Psoas muscle (tissue), 7 donors: ENCODE measurements at regions not wholly inside any gene's neighbourhood (a gene's known extent, or its start where the extent isn't known, plus 50 kb on each side); places are given as distances from the start of the nearest gene placed in this dataset.

Experiments
- ATAC-seq, 4 donors: fragments of 200-7000 bp; cut with Tn5 transposase; one replicate each; pipeline ENCODE4 v1.9.1; 2020; ENCODE audit warnings: moderate library complexity in 3 of 4, mild to moderate bottlenecking in 2 of 4
- DNase-seq, 2 donors: peaks; one replicate each; pipeline ENCODE4 v3.0.0-alpha.2; 2020
- H3K27ac ChIP-seq: fragments of 200-600 bp; one replicate; pipeline ENCODE4 v1.8.0; 2022
- H3K27me3 ChIP-seq, 3 donors: fragments of 200-600 bp in 1 of 3; one replicate each; pipeline versions ENCODE4 v1.6.1 to v1.8.0; 2013 to 2022; ENCODE audit warnings: low read length in 2 of 3, mild to moderate bottlenecking in 2 of 3, moderate library complexity in 1 of 3; ENCODE audit not compliant: insufficient read depth in 3 of 3
- H3K36me3 ChIP-seq, 2 donors: fragments of 200-600 bp in 1 of 2; one replicate each; pipeline versions ENCODE4 v1.6.1 to v1.8.0; 2013 to 2022; ENCODE audit warnings: low read depth in 1 of 2, mild to moderate bottlenecking in 1 of 2, moderate library complexity in 1 of 2; ENCODE audit not compliant: insufficient read depth in 1 of 2
- H3K4me1 ChIP-seq: fragments of 200-600 bp; one replicate; pipeline ENCODE4 v1.8.0; 2022
- H3K4me3 ChIP-seq: fragments of 200-600 bp; one replicate; pipeline ENCODE4 v1.8.0; 2022; ENCODE audit warnings: mild to moderate bottlenecking
- H3K9me3 ChIP-seq: fragments of 200-600 bp; one replicate; pipeline ENCODE4 v1.8.0; 2022
- WGBS, 3 donors: extraction: QIAGEN DNeasy Blood & Tissue Kit; methylation state at CpG; one replicate each; pipeline versions ENCODE4 v1.1.6 to v1.1.7; 2013; 5-methylcytosine and 5-hydroxymethylcytosine counted together
- intact Hi-C, 2 donors: fragments of 100-400 bp; cut with DNase I; formaldehyde crosslinking; loops; one replicate each; pipeline versions ENCODE4 v1.11.0 to v1.14.2; 2022
- TF ChIP-seq, protein P1 (sequence below): fragments of 200-600 bp; IDR thresholded peaks from one replicate; pipeline ENCODE4 v1.8.0; 2022; ENCODE audit warnings: antibody characterized with exemption
- donor health status: healthy with polysubstance abuse.
- donor health status: DM: no; HTN: no; CAD: no; lungs with moderate emphysema.
- donor health status: Bipolar disorder and iron deficiency.
- donor health status: healthy.
- donor health status: DM: yes; HTN: yes; CAD: no.
- donor health status: DM: no; HTN: no; CAD: no.
- donor health status: DM: yes; HTN: yes; CAD: no.

DNA sequence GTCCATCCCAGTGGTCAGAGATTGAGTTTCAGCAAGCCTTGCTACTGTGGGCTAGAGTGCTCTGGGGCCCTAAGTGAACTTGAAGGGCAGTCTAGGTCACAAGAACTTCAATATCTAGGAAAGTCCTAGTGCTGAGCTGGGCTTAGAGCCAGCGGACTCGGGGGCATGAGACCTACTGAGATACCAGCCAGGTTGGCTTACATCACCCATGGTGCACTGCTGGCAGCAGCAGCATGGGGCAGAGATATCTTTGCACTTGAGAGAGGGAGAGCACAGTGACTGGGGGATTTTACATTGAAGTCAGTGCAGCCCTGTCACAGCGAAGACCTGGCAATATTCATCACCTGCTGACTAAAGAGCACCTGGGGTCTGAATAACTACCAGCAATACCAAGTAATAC, 158.3 kb upstream of the PRKD1 start:
- TF ChIP-seq, protein P1, sequence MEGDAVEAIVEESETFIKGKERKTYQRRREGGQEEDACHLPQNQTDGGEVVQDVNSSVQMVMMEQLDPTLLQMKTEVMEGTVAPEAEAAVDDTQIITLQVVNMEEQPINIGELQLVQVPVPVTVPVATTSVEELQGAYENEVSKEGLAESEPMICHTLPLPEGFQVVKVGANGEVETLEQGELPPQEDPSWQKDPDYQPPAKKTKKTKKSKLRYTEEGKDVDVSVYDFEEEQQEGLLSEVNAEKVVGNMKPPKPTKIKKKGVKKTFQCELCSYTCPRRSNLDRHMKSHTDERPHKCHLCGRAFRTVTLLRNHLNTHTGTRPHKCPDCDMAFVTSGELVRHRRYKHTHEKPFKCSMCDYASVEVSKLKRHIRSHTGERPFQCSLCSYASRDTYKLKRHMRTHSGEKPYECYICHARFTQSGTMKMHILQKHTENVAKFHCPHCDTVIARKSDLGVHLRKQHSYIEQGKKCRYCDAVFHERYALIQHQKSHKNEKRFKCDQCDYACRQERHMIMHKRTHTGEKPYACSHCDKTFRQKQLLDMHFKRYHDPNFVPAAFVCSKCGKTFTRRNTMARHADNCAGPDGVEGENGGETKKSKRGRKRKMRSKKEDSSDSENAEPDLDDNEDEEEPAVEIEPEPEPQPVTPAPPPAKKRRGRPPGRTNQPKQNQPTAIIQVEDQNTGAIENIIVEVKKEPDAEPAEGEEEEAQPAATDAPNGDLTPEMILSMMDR: no peak
- Histone ChIP-seq H3K36me3 (no peaks in the 10 kb centered on the region), H3K27me3 (peaks cover 0 to 3% (median 0%) of the 10 kb centered on the region in 3 donors), H3K4me3 (no peak overlapping the region), H3K9me3 (peaks cover 7% of the 10 kb centered on the region), H3K27ac (no peak overlapping the region), H3K4me1 (no peaks in the 10 kb centered on the region)
- intact Hi-C loops: no loop called here
- no peak for DNase-seq
- WGBS, 3 donors: 35 to 78% (median 49%) methylated on average over 3 of the region's 3 CpGs
- ATAC-seq: peak in 2 of 4 donors; percentile 40 to 64

DNA sequence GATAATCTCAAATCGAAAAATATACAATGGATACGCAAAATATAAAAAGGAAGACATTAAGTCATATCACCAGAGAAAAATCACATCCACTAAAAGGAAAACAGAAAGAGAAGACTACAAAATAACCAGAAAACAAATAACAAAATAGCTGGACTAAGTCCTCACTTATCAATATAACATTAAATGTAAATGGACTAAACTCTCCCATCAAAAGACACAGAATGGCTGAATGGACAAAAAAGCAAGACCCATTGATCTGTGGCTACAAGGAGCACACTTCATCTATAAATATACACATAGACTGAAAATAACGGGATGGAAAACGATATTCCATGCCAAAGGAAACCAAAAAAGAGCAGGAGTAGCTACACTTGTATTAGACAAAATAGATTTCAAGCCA, 161.0 kb upstream of the PRKD1 start:
- WGBS, 3 donors: 70 to 74% (median 72%) methylated on average over 4 of the region's 4 CpGs
- H3K4me1 ChIP-seq: no peaks in the 10 kb centered on the region
- H3K27me3 ChIP-seq: no peaks in the 10 kb centered on the region
- H3K9me3 ChIP-seq: peaks cover 7% of the 10 kb centered on the region
- H3K27ac ChIP-seq: no peak overlapping the region
- no peak for DNase-seq
- no peak overlapping the region for H3K4me3 ChIP-seq
- TF ChIP-seq, protein P1: no peak
- intact Hi-C loops: no loop called here
- no peak for ATAC-seq
- no peaks in the 10 kb centered on the region for H3K36me3 ChIP-seq

DNA sequence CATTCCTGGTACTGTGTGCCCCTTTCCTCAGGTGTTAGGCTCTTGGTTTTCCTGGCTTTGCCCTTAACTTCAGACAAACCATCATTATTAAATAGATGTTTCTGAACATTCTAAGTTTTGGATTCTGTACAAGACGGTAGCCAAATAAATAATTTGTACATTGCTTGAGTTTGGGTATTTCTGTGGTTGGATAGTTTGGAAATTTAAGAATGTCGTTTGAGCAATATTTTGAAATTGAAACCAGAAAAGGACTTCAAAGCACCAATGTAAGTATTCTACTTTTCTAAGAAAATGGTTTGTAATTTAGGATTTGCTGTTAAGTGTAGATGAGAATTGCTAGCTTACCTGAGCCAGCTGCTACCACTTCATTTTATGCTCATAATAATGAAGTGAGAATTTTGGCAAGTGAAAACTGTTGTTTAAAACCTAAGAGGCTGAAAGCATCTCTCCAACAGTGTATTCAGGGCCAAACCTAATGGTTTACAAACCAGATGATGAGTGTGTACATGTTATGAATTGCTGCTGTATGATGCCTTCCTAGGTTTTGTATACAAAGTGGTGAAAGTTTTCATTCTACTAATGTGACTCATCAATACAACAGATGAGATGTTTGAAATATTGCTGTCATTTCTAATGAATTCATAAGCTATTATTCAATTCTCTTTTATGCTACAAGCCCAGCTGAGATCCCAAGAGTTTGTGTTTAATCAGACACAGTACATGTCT, 181.5 kb upstream of the PRKD1 start:
- DNase-seq: no peak
- TF ChIP-seq, protein P1: no peak

DNA sequence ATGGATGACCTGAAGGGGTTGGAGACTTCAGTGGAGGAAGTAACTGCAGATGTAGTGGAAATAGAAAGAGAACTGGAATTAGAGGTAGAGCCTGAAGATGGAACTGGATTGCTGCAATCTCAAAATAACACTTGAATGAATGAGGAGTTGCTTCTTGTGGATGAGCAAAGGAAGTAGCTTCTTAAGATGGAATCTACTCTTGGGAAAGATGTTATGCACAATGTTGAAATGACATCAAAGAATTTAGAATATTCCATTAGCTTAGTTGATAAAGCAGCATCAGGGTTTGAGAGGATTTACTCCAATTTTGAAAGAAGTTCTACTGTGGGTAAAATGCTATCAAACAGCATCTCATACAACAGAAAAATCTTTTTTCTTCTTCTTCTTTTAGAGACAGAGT, 186.4 kb upstream of the PRKD1 start:
- H3K36me3 ChIP-seq: no peaks in the 10 kb centered on the region
- H3K27me3 ChIP-seq: no peaks in the 10 kb centered on the region
- intact Hi-C loops: no loop called here
- no peaks in the 10 kb centered on the region for H3K9me3 ChIP-seq
- H3K4me1 ChIP-seq: no peaks in the 10 kb centered on the region
- ATAC-seq: no peak
- DNase-seq: no peak
- H3K4me3 ChIP-seq: no peak overlapping the region
- no peak overlapping the region for H3K27ac ChIP-seq
- TF ChIP-seq, protein P1: no peak

More for the DNA sequence above, 181.5 kb upstream of the PRKD1 start:
- Histone ChIP-seq H3K27me3 (no peaks in the 10 kb centered on the region), H3K4me3 (no peak overlapping the region), H3K27ac (no peak overlapping the region), H3K4me1 (no peaks in the 10 kb centered on the region), H3K9me3 (no peaks in the 10 kb centered on the region), H3K36me3 (no peaks in the 10 kb centered on the region)
- 69 to 77% (median 72%) methylated on average over 2 of the region's 2 CpGs for WGBS, 3 donors
- intact Hi-C loops: no loop called here
- no peak for ATAC-seq

DNA sequence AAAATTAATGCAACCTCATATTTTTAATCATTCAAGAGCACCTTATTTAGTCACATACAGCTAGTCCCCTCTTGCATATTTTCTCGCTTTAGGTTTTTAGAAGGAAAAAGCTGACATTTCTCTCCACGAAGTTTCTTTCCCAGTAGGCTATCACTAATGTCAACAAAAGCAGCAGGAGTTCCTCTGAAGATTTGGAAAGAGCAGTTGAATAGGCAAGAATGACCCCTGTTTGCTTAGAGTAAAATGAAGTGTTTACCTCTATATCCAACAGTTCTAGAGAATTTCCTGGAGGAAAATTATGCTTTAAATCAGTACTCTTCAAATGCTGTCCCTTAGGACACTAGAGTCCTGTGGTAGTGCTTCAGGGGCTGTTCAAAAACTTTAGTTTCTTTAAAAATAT, 188.1 kb upstream of the PRKD1 start:
- DNase-seq (no peak), ATAC-seq (no peak)
- intact Hi-C loops: no loop called here
- Histone ChIP-seq H3K4me1 (no peaks in the 10 kb centered on the region), H3K27ac (no peak overlapping the region), H3K9me3 (no peaks in the 10 kb centered on the region), H3K36me3 (no peaks in the 10 kb centered on the region), H3K4me3 (no peak overlapping the region), H3K27me3 (no peaks in the 10 kb centered on the region)
- TF ChIP-seq, protein P1: no peak
- 29 to 41% (median 39%) methylated on average over 2 of the region's 2 CpGs for WGBS, 3 donors
